GM18870 (cell line): ENCODE measurements at regions not wholly inside any gene's neighbourhood (a gene's known extent, or its start where the extent isn't known, plus 50 kb on each side); places are given as distances from the start of the nearest gene placed in this dataset.

ENCODE experiments used
- ATAC-seq: cut with Tn5 transposase; IDR thresholded peaks from one replicate; pipeline ENCODE4 v1.9.1; 2021; ENCODE audit warnings: moderate library complexity; ENCODE audit not compliant: unreplicated experiment

DNA sequence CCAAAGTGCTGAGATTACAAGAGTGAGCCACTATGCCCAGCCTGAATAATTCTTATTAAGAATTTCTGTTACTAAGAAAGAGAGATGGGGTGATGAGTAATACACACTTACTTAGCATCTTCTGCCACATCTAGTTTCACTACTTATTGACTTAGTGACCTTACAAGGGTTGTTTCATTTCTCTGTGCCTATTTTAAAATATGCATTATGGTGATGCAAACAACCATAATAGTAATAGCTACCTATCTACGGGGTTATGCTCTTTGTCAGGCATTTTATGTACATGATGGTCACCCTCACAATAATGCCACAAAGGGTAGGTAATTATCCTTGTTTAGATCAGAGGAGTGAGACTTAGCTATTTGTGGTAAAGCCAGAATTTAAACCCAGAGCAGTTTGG lies 499.0 kb upstream of the SGCD start:
- peak; percentile 99 for ATAC-seq

DNA sequence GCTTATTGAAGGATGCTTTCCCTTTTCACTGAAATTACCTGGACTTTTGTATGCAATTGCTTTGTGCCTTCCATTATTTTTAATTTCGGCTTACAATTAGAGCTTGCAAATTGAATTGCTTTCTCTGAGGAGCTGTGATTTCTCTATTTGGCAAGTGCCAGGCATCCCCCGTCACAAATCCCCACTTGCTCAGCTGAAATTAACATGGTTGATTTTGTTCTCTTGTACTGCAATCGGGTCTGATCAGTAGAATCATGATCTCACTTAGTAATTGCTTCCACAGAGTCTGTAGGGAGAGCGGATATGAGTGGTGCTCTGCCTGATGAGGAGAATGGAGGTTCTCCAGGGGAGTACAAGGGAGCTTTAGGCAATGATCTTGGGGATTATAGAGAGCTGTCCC lies 495.5 kb upstream of the SGCD start:
- no peak for ATAC-seq

DNA sequence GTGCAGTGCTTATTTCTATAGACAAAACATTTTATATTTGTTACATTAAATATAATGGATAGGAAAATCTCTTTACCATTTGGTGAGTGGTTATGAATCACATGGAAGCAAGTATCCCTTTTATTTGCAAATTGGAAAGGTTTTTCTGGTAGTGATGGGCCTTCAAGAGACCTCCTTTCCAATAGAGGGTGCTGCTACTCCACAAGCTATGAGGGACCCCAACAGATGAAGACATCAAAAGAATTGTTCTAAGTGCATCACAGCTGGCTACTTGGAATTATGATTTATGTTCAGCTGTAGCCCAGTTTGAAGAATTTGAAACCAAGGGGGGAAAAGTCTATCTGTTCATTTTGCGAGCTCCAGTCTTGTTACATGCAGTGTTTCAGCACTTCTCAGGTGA lies 493.7 kb upstream of the SGCD start:
- ATAC-seq, result no peak

DNA sequence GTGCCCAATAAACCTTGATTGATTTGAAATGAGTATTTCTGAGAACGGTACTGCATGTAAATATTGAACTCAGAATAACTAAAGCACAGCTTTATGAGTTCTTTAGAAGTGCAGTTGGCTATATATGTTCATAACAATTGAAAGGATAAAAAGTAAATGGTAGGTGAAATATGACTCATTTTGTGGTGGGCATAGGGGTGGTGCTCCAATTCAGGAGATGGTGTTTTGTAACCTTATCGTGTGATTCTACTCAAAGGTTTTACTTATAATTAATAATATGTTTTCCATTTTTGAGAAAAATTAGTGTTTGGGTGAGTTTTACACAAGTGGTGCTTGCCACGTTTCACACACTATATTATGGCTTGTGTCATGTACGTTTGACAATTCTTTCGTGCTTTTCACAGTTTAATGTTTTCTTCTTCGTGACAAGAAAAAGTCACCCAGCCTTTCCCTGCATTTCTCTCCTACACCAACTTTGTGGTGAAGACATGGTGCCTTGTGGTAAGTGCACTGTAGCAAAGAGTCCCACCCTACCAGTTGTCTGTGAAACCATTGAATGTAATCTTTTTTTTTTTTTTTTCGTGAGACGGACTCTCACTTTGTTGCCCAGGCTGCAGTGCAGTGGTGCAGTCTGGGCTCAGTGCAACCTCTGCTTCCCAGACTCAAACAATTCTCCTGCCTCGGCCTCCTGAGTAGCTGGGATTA lies 492.5 kb upstream of the SGCD start:
- no peak for ATAC-seq

DNA sequence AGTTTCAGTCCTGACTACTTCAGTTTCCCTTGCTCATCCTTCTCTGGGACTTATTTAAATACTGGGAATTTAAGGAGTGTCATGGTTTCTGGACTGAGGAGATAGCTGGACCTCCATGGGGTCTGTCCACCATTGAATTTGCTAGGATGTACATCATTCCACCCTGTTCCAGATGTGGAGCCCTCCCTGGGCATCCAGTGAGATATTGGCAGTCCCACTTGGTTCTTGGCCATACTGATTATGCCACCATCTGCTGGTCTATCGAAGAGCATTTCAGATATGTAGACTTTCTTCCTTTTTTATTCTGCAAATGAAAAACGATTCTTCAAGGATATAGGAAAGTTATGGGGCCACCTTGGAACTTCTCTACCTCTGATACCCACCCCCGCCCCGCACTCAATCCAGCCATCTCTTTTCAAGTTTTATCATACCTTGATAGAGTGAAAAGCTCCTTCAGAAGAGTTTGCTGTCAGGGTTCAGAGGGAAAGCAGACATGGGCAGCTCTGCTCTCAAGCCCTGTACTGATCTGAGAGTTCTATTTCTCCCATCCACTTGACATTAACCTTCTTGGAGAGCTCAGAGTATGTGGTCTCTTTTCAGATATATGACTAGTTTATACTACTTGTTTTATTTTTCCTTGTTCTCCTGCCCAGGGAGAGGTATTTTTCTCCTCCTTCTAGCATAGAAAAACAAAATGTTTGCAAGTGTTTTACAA lies 490.7 kb upstream of the SGCD start:
- no peak for ATAC-seq

DNA sequence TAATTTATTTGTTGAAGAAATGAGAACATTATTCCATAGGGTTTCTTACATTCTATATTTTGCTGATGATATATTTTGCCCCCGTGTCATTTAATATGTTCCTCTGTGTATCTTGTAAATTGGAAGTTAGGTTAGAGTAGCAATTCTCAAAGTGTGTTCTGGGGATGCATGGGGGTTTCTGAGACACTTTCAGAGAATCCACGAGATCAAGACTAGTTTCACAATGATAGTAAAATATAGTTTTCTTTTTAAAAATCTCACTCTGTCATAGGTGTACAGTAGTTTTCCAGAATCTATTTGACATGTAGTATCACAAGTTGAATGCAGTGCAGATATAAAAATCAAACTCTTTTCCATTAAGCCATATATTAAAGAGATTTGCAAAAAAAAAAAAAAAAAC lies 488.6 kb upstream of the SGCD start:
- ATAC-seq, result no peak

DNA sequence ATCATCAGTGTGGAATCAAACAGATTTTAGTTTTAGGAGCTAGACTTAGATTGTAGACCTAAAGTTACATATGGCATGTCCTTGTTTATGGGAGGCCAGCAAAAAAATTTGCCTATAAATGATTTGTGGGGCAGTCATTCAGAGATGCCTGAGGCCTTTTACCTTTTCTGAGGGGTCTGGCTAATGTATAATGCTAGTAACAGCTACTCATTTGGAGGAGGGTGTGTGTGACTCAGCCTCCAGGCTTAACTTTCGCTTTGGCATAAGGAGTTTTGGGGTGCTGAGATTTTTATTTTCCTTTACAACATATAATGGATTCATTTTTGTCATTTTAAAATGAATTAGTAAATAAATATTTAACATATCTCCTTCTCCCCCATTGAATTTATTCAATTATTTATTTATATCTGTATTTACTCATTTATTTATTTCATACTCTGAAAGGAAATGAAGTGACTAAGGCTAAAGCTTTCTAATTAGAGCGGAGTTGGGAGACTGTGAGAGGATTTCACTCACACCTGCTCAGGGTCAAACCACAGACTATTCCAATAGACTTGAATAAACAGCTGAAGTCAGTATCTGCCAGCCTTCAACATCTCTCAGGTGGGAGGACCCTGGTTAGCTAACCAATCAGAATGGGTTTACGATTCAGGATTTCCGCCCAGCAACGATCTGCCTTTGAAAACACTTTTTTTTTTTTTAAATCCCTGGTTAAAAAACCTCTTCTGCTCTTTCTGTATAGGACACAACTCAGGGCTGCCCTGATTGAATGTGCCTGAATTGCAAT lies 487.5 kb upstream of the SGCD start:
- ATAC-seq, result no peak

DNA sequence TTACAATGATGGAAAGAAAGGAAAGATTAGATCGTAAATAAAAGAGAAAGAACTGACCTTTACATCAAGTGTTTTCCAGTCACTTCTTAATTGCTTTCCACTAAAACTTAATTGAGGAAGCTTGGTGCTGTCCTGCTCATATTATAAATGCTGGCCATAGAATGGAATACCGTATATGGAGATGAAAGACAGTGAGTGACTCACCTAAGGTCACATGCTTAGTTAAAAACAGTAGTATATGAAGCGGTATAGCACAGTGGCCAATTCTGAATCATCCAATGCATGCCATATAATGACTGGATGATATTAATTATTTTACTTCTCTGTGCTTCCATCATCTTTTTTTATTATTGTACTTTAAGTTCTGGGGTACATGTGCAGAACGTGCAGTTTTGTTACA lies 482.4 kb upstream of the SGCD start:
- ATAC-seq, result no peak

DNA sequence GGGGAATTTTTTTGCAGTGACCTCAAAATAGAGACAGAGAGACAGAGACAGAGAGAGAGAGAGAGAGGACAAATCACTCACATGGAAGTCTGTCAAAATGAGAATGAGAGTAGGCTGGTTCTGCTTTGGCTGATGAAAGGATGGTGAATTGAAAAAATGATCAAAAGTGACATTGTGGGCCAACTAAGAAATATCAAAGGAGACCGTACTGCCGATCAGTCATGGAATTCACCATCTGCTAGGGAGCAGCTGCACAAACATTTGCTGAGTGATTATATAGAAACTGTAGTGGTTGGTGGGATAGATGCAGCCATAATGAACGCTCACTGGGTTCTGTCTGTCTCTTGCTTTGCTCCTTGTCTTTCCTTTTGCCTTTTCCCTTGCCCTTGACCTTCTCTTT lies 476.6 kb upstream of the SGCD start:
- ATAC-seq, result no peak

DNA sequence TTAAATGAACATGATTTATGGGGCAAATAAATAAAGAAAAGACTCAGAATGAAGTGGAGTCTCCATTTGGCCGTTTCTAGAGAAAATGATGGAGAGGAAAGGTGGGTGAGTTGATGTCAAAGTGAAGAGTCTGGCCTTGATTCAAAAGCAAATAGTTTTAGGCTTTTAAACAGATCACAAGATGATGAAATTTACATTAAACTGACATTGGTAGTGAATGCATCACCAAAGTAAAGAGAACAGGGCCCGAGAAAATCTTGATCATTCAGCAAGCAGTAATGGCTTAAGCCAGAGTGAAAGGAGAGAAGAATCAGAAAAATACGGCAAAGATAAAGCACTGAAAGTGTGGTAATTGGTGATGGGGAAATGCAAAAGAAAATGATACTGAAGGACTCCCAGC lies 460.0 kb upstream of the SGCD start:
- no peak for ATAC-seq

DNA sequence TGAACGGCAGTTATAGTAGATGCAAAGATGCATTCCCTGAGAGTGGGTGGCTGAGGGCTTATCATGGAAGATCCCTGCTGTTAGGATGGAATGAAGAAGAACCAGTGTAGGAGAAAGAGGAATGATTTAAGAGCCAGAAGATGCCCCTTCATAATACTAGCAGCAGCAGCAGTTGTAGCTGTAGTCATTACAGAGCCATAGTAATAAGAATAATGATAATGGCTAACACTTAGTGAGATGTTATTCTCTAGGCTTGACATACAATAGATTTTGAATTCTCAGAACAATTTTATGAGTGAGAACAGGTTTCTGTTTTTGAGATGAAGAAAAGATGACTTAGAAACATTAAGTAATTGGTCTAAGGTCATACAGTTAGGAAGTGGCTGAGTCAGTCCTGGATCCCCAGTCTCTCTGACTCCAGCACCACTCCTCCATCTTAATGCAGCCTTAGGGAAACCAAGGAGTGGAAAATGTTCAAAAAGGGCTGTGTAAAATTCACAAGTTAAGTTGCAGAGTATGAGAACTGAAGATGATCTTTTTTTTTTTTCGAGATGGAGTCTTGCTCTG lies 459.4 kb upstream of the SGCD start:
- ATAC-seq, result no peak

DNA sequence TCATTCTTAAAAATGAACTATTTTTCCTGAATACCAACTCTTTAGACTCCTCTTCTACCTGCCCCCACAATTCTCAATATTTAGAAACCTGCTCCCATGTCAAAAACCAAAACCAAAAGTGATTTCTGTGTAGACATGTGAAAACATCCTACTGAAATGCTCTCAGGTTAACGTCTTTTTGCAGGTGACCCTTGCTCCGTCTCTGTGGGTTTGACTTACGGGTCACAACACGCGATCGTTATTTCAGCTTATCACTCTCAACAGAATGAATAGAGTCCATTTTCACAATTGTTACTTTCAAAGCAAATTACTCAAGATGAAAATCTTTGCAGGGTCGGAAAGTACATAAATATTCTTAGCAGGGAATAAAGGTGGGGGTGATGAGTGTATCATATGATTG lies 456.3 kb upstream of the SGCD start:
- ATAC-seq, result no peak

DNA sequence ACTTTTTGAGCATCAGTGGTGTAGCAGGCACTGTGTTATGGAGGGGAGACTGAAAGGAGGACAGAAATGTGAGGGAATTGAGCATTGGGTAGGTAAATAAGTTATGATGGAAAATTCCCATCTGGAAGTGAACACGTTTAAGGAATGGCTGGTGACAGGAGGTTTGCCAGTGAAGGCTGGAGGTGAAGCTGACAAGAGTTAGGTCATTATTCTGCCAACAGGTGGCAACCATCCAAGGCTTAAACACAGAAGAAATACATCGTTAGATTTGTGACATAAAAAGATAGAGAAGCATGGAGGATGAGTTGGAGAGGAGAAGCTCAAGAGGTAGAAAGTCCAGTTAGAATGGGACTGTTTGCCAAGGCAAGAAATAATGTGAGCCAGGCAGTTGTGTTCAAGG lies 455.3 kb upstream of the SGCD start:
- ATAC-seq, result no peak

DNA sequence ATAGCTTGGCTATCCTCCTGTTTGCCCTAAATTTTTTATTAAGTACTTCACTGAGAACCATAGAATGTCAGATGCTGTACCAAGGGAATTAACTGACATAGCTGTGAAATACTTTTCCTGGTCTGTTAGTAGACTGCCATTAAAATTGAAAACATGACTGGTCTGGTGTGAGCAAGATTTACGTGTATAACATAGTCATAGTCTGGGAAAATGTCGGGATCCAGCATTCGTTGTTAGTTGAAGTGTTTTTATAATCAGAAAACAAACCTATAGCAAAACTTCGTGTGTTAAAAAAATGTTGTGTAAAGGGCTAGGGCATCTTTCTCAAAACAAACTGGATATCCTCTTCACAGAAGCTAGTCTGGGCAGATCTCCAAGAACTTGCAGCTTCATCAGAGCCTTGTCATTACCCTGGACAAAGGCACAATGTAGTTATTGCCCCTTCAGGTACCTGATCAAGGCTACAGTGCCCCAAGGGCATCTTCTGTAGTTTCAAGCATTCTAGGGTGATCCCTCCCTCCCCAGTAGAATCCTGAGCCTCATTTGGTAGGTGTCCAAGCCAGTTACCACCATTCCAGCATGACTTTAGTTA lies 454.2 kb upstream of the SGCD start:
- ATAC-seq, result no peak

DNA sequence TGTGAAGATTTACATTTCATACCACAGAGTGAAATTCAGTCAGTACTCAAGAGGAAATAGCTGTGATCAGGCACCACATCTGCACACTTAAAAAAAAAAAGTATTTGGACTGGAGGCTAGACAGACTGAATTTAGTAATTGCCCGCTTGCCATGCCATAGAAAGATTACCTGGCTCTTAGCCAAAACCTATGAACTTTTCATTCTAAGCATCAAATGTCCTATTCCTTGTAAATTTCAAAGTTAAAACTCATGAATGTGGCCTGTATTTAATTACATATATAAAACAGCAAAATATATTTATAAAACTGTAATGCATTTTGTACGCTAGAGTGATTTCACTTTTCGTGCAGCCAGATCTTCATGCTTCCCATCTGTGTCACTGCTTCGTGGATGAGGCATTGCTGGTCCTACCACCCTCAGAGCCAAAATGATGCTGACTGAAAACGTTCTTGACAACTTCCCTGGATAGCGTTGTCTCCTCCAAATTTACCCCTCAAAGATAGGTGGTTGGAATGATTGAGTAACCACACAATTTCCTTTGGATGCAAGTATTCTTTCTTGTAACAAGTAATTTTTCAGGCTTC lies 447.9 kb upstream of the SGCD start:
- ATAC-seq, result no peak

DNA sequence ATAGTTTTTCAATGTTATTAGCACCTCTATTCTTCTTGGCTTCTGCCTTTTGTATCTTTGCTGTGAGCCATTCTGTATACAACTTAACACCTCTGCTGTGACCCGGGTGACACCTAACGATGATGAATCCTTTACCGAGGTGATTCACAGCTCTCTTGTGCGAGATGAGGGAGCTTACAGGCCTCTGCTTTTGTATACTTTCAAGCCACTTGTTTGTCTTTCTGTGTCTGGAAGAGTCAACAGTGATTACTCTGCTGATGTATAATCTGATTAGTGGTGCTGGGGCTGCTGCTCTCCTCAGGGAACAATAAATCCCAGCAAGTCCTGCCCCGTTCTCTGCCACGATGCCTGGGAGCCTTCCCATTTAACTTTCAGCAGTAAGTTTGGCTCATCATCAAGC lies 442.9 kb upstream of the SGCD start:
- ATAC-seq, result no peak

DNA sequence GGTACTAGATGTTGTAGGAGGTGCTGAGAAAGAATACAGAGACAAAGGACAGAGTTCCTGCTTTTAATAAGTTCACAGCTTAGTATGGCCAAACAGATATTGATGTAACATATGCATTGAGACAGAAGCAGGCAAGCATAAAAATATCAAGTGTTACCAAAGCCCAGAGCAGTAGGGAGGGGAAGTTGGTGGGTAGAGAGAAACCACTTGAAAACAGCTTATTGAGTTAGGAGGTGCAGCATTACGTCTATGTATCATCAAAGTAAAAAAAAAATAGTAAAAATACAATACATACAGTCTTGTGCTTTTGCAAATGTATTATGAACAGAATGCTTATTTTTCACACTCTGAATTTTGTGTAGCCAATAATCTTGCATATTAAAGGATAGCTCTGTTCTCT lies 441.8 kb upstream of the SGCD start:
- ATAC-seq, result no peak

DNA sequence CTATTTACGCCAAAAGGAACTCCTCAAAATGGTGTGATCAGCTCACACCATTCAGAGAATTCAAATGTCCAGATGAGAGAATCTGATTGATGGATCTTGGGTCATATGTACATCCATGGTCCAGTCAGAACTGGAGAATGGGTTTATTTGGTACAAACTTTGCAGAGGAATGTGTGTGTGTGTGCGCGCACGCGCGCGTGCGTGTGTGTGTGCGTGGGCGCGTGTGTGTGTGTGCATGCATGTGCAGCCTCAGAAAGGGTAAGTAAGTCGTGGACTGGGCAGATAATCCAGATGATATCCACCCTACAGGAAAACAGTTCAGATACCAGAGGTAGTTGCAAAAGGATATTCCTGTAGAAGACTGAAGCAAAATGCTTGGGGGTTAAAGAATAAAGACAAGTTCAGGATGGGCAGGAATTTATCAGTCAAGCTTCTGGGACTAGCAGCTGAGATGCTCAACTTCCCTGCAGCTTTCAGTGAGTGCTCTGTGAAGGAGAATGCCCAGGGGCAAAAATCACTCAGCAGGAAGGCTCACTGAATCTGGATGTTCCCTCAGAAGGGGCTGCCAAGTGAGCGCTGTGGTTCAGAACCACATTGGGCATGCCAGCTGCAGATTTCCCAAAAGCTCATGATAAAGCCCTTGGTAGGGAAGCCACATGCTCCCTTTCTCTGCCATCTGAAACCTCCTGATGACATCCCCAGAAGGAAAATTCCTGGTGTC lies 440.5 kb upstream of the SGCD start:
- no peak for ATAC-seq

DNA sequence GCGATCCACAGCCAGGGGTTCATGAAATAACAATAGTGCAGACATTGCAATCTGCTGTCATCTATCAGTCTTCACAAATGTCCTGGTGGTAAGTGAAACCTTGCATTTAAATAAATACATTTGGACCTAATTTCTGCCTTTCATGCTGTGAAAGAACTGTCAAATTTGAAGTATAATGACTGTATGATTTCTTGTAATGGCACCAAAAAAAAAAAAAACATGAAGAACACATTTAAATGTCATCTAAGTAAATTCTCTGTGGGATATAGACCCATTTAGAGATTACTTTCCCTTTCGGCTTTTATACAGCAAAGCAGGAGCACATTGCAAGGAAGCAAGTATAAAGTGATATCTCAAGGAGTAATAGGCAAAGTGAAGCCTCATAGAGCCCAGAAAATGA lies 431.5 kb upstream of the SGCD start:
- ATAC-seq, result no peak

DNA sequence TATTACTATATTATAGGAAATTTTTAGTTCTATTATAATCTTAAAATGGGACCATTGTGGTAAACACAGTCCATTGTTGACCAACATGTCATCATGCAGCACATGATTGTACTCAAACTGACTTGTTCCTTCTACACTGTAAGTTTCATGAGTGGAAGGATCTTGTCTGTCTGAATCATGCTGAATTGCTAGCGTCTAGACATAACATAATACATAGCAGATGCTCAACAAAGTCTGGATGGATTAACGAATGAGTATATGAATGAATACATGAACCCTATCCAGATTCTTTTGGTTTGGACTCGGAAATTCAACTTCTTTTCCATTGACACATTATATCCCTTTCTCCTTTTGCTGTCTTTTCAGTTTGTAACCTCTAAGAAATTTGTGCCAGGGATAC lies 429.2 kb upstream of the SGCD start:
- ATAC-seq, result no peak
